ENCODE measurements at regions not wholly inside any gene's neighbourhood (a gene's known extent, or its start where the extent isn't known, plus 50 kb on each side); places are given as distances from the start of the nearest gene placed in this dataset.

GRCh38 chr2:234433201-234433600, 63.7 kb downstream of the ARL4C start:
- no peak for TF ChIP-seq POLR2A (IDR thresholded peaks at IDR 0.05; ENCODE audit: low read depth, low read length)
- TF ChIP-seq EZH2 (IDR thresholded peaks at IDR 0.05; ENCODE audit: borderline replicate concordance, low read depth, low read length, severe bottlenecking), result no peak
